IMR-90 (cell line): ENCODE measurements at regions not wholly inside any gene's neighbourhood (a gene's known extent, or its start where the extent isn't known, plus 50 kb on each side); places are given as distances from the start of the nearest gene placed in this dataset.

Source experiments
- ATAC-seq: fragments of 200-7000 bp; cut with Tn5 transposase; 2 replicates; pipeline ENCODE4 v1.9.1; 2020; ENCODE audit warnings: low read depth, mild to moderate bottlenecking, moderate library complexity
- BruUV-seq: library from RNA; stranded (reverse); fragments of 400-500 nt; replicated peaks from 2 replicates; lab custom pipeline; 2021; lab: Mats Ljungman, UMichigan
- CTCF ChIA-PET: fragments of 300-600 bp; formaldehyde crosslinking; extraction: SDS; loops from one replicate; lab custom pipeline; 2021; ENCODE audit warnings: antibody characterized with exemption; lab: Yijun Ruan, JAX
- POLR2A ChIA-PET: fragments of 300-600 bp; sonication (Branson Sonifier 250); formaldehyde crosslinking; loops from one replicate; lab custom pipeline; 2022; ENCODE audit warnings: antibody characterized with exemption; ENCODE audit not compliant: unreplicated experiment; lab: Charles Lee
- DNase-seq: peaks from one replicate; pipeline ENCODE4 v3.0.0; 2013
- H2AFZ ChIP-seq: replicated peaks from 2 replicates; pipeline ENCODE3; 2013; ENCODE audit warnings: low read length, mild to moderate bottlenecking; ENCODE audit not compliant: poor library complexity
- H2AK5ac ChIP-seq: 2 replicates; pipeline ENCODE4 v1.6.1; 2013; ENCODE audit warnings: low read depth, low read length, inconsistent platforms
- H2AK9ac ChIP-seq: replicated peaks from 2 replicates; pipeline ENCODE3; 2013; ENCODE audit warnings: mild to moderate bottlenecking, low read depth, low read length, moderate library complexity; ENCODE audit not compliant: poor library complexity
- H2BK120ac ChIP-seq: 2 replicates; pipeline ENCODE4 v1.6.1; 2013; ENCODE audit warnings: low read depth, low read length, inconsistent platforms
- H2BK15ac ChIP-seq: 3 replicates; pipeline ENCODE4 v1.6.1; 2013; ENCODE audit warnings: low read depth, low read length, inconsistent platforms
- H2BK20ac ChIP-seq: 2 replicates; pipeline ENCODE4 v1.6.1; 2013; ENCODE audit warnings: low read depth, mild to moderate bottlenecking, inconsistent platforms, low read length, moderate library complexity
- H2BK5ac ChIP-seq: 2 replicates; pipeline ENCODE4 v1.6.1; 2013; ENCODE audit warnings: mild to moderate bottlenecking, low read depth, low read length, inconsistent platforms; ENCODE audit not compliant: poor library complexity, severe bottlenecking
- H3K14ac ChIP-seq: replicated peaks from 2 replicates; pipeline ENCODE4 v1.6.1; 2013; ENCODE audit warnings: low read depth, low read length, inconsistent platforms
- H3K18ac ChIP-seq: 2 replicates; pipeline ENCODE4 v1.6.1; 2013; ENCODE audit warnings: low read depth, low read length, control low read depth
- H3K23ac ChIP-seq: 2 replicates; pipeline ENCODE4 v1.6.1; 2013; ENCODE audit warnings: low read depth, low read length, inconsistent platforms
- H3K27ac ChIP-seq: 2 replicates; pipeline ENCODE4 v1.5.1; 2013; ENCODE audit warnings: mild to moderate bottlenecking, control low read depth, low read length; ENCODE audit not compliant: insufficient read depth
- H3K27me3 ChIP-seq: 2 replicates; pipeline ENCODE4 v1.6.1; 2013; ENCODE audit warnings: low read length; ENCODE audit not compliant: control insufficient read depth, insufficient read depth
- H3K36me3 ChIP-seq: 2 replicates; pipeline ENCODE4 v1.6.1; 2013; ENCODE audit warnings: low read length, mixed read lengths; ENCODE audit not compliant: control insufficient read depth, insufficient read depth
- H3K4ac ChIP-seq: 2 replicates; pipeline ENCODE4 v1.6.1; 2013; ENCODE audit warnings: low read depth, low read length, inconsistent platforms
- H3K4me1 ChIP-seq: 2 replicates; pipeline ENCODE4 v1.6.1; 2013; ENCODE audit warnings: low read length, mixed read lengths; ENCODE audit not compliant: control insufficient read depth, insufficient read depth
- H3K4me2 ChIP-seq: 2 replicates; pipeline ENCODE4 v1.6.1; 2013; ENCODE audit warnings: low read depth, mild to moderate bottlenecking, control low read depth, low read length, moderate library complexity
- H3K4me3 ChIP-seq: 2 replicates; pipeline ENCODE4 v1.5.1; 2013; ENCODE audit warnings: low read depth, mild to moderate bottlenecking, control low read depth, low read length, moderate library complexity; ENCODE audit not compliant: insufficient read depth
- H3K56ac ChIP-seq: 2 replicates; pipeline ENCODE4 v1.6.1; 2013; ENCODE audit warnings: low read length, inconsistent platforms; ENCODE audit not compliant: insufficient read depth; ENCODE audit errors: extremely low read depth
- H3K79me1 ChIP-seq, 2 experiments: 2 replicates each; pipeline ENCODE4 v1.6.1; 2013; ENCODE audit warnings: low read length in 2 of 2, inconsistent platforms in 1 of 2, low read depth in 1 of 2
- H3K9ac ChIP-seq: 2 replicates; pipeline ENCODE4 v1.6.1; 2013; ENCODE audit warnings: low read depth, low read length, control low read depth
- H3K9me1 ChIP-seq: 2 replicates; pipeline ENCODE4 v1.6.1; 2013; ENCODE audit warnings: low read length, inconsistent platforms; ENCODE audit not compliant: insufficient read depth
- H3K9me3 ChIP-seq: 2 replicates; pipeline ENCODE4 v1.6.1; 2013; ENCODE audit warnings: low read length; ENCODE audit not compliant: control insufficient read depth, insufficient read depth
- H4K20me1 ChIP-seq: 2 replicates; pipeline ENCODE4 v1.6.1; 2013; ENCODE audit warnings: low read length, inconsistent platforms; ENCODE audit not compliant: insufficient read depth
- H4K5ac ChIP-seq: 2 replicates; pipeline ENCODE4 v1.6.1; 2013; ENCODE audit warnings: mild to moderate bottlenecking, low read depth, low read length, control low read depth
- H4K8ac ChIP-seq, 2 experiments: 2 replicates each; pipeline ENCODE4 v1.6.1; 2013; ENCODE audit warnings: low read depth in 2 of 2, low read length in 2 of 2, control low read depth in 1 of 2, inconsistent platforms in 1 of 2
- H4K91ac ChIP-seq: 2 replicates; pipeline ENCODE4 v1.6.1; 2013; ENCODE audit warnings: low read depth, low read length, inconsistent platforms; ENCODE audit not compliant: insufficient read depth
- BHLHE40 ChIP-seq: fragments of 150-350 bp; IDR thresholded peaks from 2 replicates; pipeline ENCODE4 v1.6.1; 2016; ENCODE audit warnings: mild to moderate bottlenecking, low read depth, low read length
- CEBPB ChIP-seq: IDR thresholded peaks from 2 replicates; pipeline ENCODE4 v1.6.1; 2012; ENCODE audit warnings: low read depth, low read length, improper control_type of control experiment
- CHD1 ChIP-seq: IDR thresholded peaks from 2 replicates; pipeline ENCODE4 v1.6.1; 2012; ENCODE audit warnings: low read depth, low read length, improper control_type of control experiment
- FOS ChIP-seq: fragments of 150-350 bp; IDR thresholded peaks from 2 replicates; pipeline ENCODE4 v1.6.1; 2016; ENCODE audit warnings: low read depth, low read length
- MAFK ChIP-seq: IDR thresholded peaks from 2 replicates; pipeline ENCODE4 v1.6.1; 2012; ENCODE audit warnings: low read depth, low read length, improper control_type of control experiment
- MAZ ChIP-seq: IDR thresholded peaks from 2 replicates; pipeline ENCODE4 v1.6.1; 2012; ENCODE audit warnings: low read depth, mild to moderate bottlenecking, low read length, improper control_type of control experiment, moderate library complexity, borderline replicate concordance
- MXI1 ChIP-seq: IDR thresholded peaks from 2 replicates; pipeline ENCODE4 v1.6.1; 2012; ENCODE audit warnings: low read depth, mild to moderate bottlenecking, low read length, moderate library complexity, borderline replicate concordance
- NFE2L2 ChIP-seq: fragments of 150-350 bp; IDR thresholded peaks from 2 replicates; pipeline ENCODE4 v1.6.1; 2016; ENCODE audit warnings: low read depth, mild to moderate bottlenecking, low read length
- POLR2A ChIP-seq: IDR thresholded peaks from 2 replicates; pipeline ENCODE4 v1.6.1; 2012; ENCODE audit warnings: mild to moderate bottlenecking, low read depth, low read length
- RAD21 ChIP-seq: IDR thresholded peaks from 2 replicates; pipeline ENCODE4 v1.6.1; 2012; ENCODE audit warnings: low read length, improper control_type of control experiment
- RCOR1 ChIP-seq: IDR thresholded peaks from 2 replicates; pipeline ENCODE4 v1.6.1; 2012; ENCODE audit warnings: mild to moderate bottlenecking, low read length, improper control_type of control experiment; ENCODE audit not compliant: insufficient replicate concordance
- RFX5 ChIP-seq: IDR thresholded peaks from 2 replicates; pipeline ENCODE4 v1.8.0; 2012; ENCODE audit warnings: low read depth, mild to moderate bottlenecking, low read length, moderate library complexity
- SMC3 ChIP-seq: fragments of 150-350 bp; IDR thresholded peaks from 2 replicates; pipeline ENCODE4 v1.6.1; 2016; ENCODE audit warnings: low read depth, mild to moderate bottlenecking, antibody characterized with exemption, low read length, moderate library complexity
- WGBS, 2 experiments: methylation state at CpG; one replicate each; pipeline versions ENCODE4 v1.1.5 to v1.1.7; 2013; ENCODE audit warnings: missing lambda C conversion rate in 2 of 2; ENCODE audit not compliant: insufficient read length in 1 of 2; ENCODE audit errors: extremely low coverage in 2 of 2; 5-methylcytosine and 5-hydroxymethylcytosine counted together
- dilution Hi-C: fragments of 300-500 bp; cut with HindIII; formaldehyde crosslinking; loops from one replicate; pipeline ENCODE4 v1.14.3; 2018; ENCODE audit warnings: low sequenced_read_pairs; ENCODE audit not compliant: unreplicated experiment
- in situ Hi-C: fragments of 300-500 bp; cut with MboI; formaldehyde crosslinking; loops from 3 replicates; pipeline ENCODE4 v1.14.3; 2019; ENCODE audit warnings: low sequenced_read_pairs, inconsistent platforms, mixed read lengths
- intact Hi-C: fragments of 100-400 bp; cut with micrococcal nuclease; formaldehyde crosslinking; loops from 2 replicates; pipeline ENCODE4 v1.10.0; 2022
- TF ChIP-seq, protein P1 (sequence below): fragments of 150-350 bp; IDR thresholded peaks from 2 replicates; pipeline ENCODE4 v1.6.1; 2017; ENCODE audit warnings: mild to moderate bottlenecking, antibody characterized with exemption, low read length, low read depth
- TF ChIP-seq, protein P2 (sequence below): conservative IDR thresholded peaks from 2 replicates; pipeline ENCODE4 v1.5.1; 2012; ENCODE audit warnings: mild to moderate bottlenecking, low read depth, low read length, improper control_type of control experiment
- TF ChIP-seq, protein P3 (sequence below): fragments of 150-350 bp; IDR thresholded peaks from 2 replicates; pipeline ENCODE4 v1.6.1; 2016; ENCODE audit warnings: low read depth, mild to moderate bottlenecking, low read length, moderate library complexity, borderline replicate concordance

DNA sequence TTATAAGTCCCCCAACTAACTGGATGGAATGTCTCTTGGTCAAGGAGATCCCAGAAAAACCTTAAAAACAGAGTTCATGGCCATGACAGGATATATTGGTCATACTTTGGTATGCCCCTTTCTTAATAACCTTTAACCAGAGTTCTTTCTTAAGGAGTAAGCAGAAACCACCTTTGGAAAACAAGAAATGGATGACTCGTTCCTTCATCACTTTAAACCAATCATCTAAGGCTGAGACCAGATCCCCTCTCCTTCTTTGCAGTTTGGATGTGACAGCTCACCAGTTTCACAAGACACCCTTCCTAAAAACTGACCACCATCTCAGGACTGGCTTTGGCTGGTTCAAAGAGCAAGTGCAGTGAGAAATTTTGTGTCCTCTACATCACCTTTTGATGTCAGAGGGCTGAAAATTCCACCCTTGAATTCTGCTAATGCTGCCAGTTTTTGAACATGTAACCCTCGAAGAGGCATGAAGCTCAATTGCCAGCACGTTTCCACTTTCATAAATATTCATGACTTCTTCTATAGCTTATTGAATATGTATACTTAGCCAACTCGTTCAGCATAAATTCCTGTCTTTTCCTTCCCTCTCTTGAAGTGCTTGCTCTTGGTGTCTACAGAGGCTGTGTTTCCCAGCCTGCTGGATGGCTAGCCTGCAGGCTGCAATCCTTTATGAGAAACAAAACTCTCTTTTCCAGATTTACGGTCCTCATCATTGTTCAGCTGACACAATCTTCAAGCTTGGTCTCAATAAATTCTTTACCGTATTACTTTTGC, 1323.5 kb upstream of the TMEFF2 start:
- Histone ChIP-seq H3K9ac (no peak overlapping the region), H2BK15ac (no peak overlapping the region), H4K5ac (no peak overlapping the region), H3K4me2 (no peak overlapping the region), H2BK20ac (no peak overlapping the region), H3K4me3 (no peak overlapping the region), H2AFZ (no peak overlapping the region), H2AK9ac (no peak overlapping the region), H3K56ac (no peak overlapping the region), H3K4me1 (no peaks in the 10 kb centered on the region), H3K9me3 (no peaks in the 10 kb centered on the region; the same call in 1 of the 2 replicates), H2AK5ac (no peak overlapping the region), H2BK5ac (no peak overlapping the region), H3K79me1 (no peaks in the 10 kb centered on the region), H4K20me1 (no peaks in the 10 kb centered on the region), H3K23ac (no peak overlapping the region), H3K4ac (no peak overlapping the region), H4K91ac (no peak overlapping the region), H3K18ac (no peak overlapping the region), H3K14ac (no peak overlapping the region), H3K36me3 (no peaks in the 10 kb centered on the region), H3K9me1 (no peaks in the 10 kb centered on the region), H3K27me3 (no peaks in the 10 kb centered on the region), H3K27ac (no peak overlapping the region), H4K8ac (no peak overlapping the region), H2BK120ac (no peak overlapping the region)
- TF ChIP-seq, protein P1, sequence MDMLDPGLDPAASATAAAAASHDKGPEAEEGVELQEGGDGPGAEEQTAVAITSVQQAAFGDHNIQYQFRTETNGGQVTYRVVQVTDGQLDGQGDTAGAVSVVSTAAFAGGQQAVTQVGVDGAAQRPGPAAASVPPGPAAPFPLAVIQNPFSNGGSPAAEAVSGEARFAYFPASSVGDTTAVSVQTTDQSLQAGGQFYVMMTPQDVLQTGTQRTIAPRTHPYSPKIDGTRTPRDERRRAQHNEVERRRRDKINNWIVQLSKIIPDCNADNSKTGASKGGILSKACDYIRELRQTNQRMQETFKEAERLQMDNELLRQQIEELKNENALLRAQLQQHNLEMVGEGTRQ: no peak
- TF ChIP-seq SMC3 (no peak), MXI1 (no peak), RFX5 (no peak), FOS (no peak), POLR2A (no peak), NFE2L2 (no peak), RAD21 (no peak), RCOR1 (no peak), MAFK (no peak), BHLHE40 (no peak), CEBPB (no peak), CHD1 (no peak), MAZ (no peak)
- TF ChIP-seq, protein P2, sequence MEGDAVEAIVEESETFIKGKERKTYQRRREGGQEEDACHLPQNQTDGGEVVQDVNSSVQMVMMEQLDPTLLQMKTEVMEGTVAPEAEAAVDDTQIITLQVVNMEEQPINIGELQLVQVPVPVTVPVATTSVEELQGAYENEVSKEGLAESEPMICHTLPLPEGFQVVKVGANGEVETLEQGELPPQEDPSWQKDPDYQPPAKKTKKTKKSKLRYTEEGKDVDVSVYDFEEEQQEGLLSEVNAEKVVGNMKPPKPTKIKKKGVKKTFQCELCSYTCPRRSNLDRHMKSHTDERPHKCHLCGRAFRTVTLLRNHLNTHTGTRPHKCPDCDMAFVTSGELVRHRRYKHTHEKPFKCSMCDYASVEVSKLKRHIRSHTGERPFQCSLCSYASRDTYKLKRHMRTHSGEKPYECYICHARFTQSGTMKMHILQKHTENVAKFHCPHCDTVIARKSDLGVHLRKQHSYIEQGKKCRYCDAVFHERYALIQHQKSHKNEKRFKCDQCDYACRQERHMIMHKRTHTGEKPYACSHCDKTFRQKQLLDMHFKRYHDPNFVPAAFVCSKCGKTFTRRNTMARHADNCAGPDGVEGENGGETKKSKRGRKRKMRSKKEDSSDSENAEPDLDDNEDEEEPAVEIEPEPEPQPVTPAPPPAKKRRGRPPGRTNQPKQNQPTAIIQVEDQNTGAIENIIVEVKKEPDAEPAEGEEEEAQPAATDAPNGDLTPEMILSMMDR: no peak
- TF ChIP-seq, protein P3, sequence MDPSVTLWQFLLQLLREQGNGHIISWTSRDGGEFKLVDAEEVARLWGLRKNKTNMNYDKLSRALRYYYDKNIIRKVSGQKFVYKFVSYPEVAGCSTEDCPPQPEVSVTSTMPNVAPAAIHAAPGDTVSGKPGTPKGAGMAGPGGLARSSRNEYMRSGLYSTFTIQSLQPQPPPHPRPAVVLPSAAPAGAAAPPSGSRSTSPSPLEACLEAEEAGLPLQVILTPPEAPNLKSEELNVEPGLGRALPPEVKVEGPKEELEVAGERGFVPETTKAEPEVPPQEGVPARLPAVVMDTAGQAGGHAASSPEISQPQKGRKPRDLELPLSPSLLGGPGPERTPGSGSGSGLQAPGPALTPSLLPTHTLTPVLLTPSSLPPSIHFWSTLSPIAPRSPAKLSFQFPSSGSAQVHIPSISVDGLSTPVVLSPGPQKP: no peak
- dilution Hi-C loops: no loop called here
- ATAC-seq: no peak
- in situ Hi-C loops: no loop called here
- POLR2A ChIA-PET: no interaction called here
- WGBS, 2 experiments: 17% methylated on average over 1 of the region's 6 CpGs; no CpG with 5 or more reads in 1 of the 2 experiments
- CTCF ChIA-PET: no interaction called here
- intact Hi-C loops: no loop called here
- peak; percentile 27 for DNase-seq
- BruUV-seq: no TSS peak
